ENCODE measurements at regions not wholly inside any gene's neighbourhood (a gene's known extent, or its start where the extent isn't known, plus 50 kb on each side); places are given as distances from the start of the nearest gene placed in this dataset.
"Not testable (repeated sequence)": the region's sequence is repeated elsewhere in the genome, so short reads cannot be mapped to it uniquely, and the experiment has no call there.

GRCh38 chrY:11069271-11069670 lies 1541.6 kb downstream of the TSPY10 start:
- no peak for DNase-seq
- Histone ChIP-seq H3K9me3 (no peaks in the 10 kb centered on the region), H3K4me1 (no peaks in the 10 kb centered on the region), H3K4me3 (no peak overlapping the region), H3K27ac (no peak overlapping the region), H3K36me3 (no peaks in the 10 kb centered on the region), H3K27me3 (no peaks in the 10 kb centered on the region)
- TF ChIP-seq EP300 (IDR thresholded peaks at IDR 0.05) (no peak), CTCF (IDR thresholded peaks at IDR 0.05) (no peak), POLR2AphosphoS5 (IDR thresholded peaks at IDR 0.05) (no peak), POLR2A (IDR thresholded peaks at IDR 0.05) (no peak)
- no peak for ATAC-seq (ENCODE audit: low FRiP score in 2 of 2)
- 60% methylated on average over 1 of the region's 6 CpGs; no CpG with 5 or more reads in 1 of the 2 donors for WGBS, 2 donors

GRCh38 chrY:11070250-11071113 lies 1542.8 kb downstream of the TSPY10 start:
- TF ChIP-seq CTCF (IDR thresholded peaks at IDR 0.05) (no peak), POLR2A (IDR thresholded peaks at IDR 0.05) (no peak), POLR2AphosphoS5 (IDR thresholded peaks at IDR 0.05) (no peak), EP300 (IDR thresholded peaks at IDR 0.05) (no peak)

GRCh38 chrY:11085801-11086200 lies 1558.1 kb downstream of the TSPY10 start:
- not testable (repeated sequence) for H3K4me1 ChIP-seq; H3K27ac ChIP-seq; H3K9me3 ChIP-seq; H3K4me3 ChIP-seq; H3K36me3 ChIP-seq; ATAC-seq (ENCODE audit: low FRiP score in 2 of 2); DNase-seq; H3K27me3 ChIP-seq
- WGBS, 2 donors: 56% methylated on average over 1 of the region's 3 CpGs; no CpG with 5 or more reads in 1 of the 2 donors

More at GRCh38 chrY:11070250-11071113, 1542.8 kb downstream of the TSPY10 start:
- Histone ChIP-seq H3K27me3 (no peaks in the 10 kb centered on the region), H3K27ac (no peak overlapping the region), H3K4me1 (no peaks in the 10 kb centered on the region), H3K4me3 (no peak overlapping the region), H3K9me3 (no peaks in the 10 kb centered on the region), H3K36me3 (no peaks in the 10 kb centered on the region)
- no peak for ATAC-seq (ENCODE audit: low FRiP score in 2 of 2)
- 78% methylated on average over 6 of the region's 17 CpGs; no CpG with 5 or more reads in 1 of the 2 donors for WGBS, 2 donors
- DNase-seq: no peak

- H3K27me3 ChIP-seq, H3K9me3 ChIP-seq, H3K4me1 ChIP-seq, H3K4me3 ChIP-seq, H3K27ac ChIP-seq, H3K36me3 ChIP-seq: not testable (repeated sequence)
- ATAC-seq (ENCODE audit: low FRiP score in 2 of 2) (peak; percentile 32 to 72), DNase-seq (peak in 1 of 2 donors; percentile 66)
- 61 to 63% methylated on average over 11 to 17 of the region's 20 CpGs for WGBS, 2 donors
Measured at GRCh38 chrY:11097498-11097897, 1569.8 kb downstream of the TSPY10 start.

GRCh38 chrY:11098419-11098818 lies 1570.7 kb downstream of the TSPY10 start:
- 68 to 75% methylated on average over 13 to 20 of the region's 21 CpGs for WGBS, 2 donors
- DNase-seq: peak in 1 of 2 donors; percentile 73

GRCh38 chrY:11099004-11099403 lies 1571.3 kb downstream of the TSPY10 start:
- Histone ChIP-seq H3K27ac (no peak overlapping the region), H3K4me1 (no peaks in the 10 kb centered on the region), H3K4me3 (no peak overlapping the region), H3K27me3 (no peaks in the 10 kb centered on the region), H3K36me3 (no peaks in the 10 kb centered on the region), H3K9me3 (no peaks in the 10 kb centered on the region)
- 73% methylated on average over 16 of the region's 16 CpGs; no CpG with 5 or more reads in 1 of the 2 donors for WGBS, 2 donors
- TF ChIP-seq POLR2AphosphoS5 (IDR thresholded peaks at IDR 0.05) (no peak), CTCF (IDR thresholded peaks at IDR 0.05) (no peak), POLR2A (IDR thresholded peaks at IDR 0.05) (no peak), EP300 (IDR thresholded peaks at IDR 0.05) (no peak)
- ATAC-seq (ENCODE audit: low FRiP score in 2 of 2) (no peak), DNase-seq (peak in 1 of 2 donors; percentile 80)

More at GRCh38 chrY:11098419-11098818, 1570.7 kb downstream of the TSPY10 start:
- H3K36me3 ChIP-seq, H3K4me1 ChIP-seq, H3K4me3 ChIP-seq, H3K27me3 ChIP-seq, H3K9me3 ChIP-seq, H3K27ac ChIP-seq: not testable (repeated sequence)
- peak; percentile 34 to 84 for ATAC-seq (ENCODE audit: low FRiP score in 2 of 2)

GRCh38 chrY:11100472-11100871 lies 1572.8 kb downstream of the TSPY10 start:
- H3K27me3 ChIP-seq; H3K4me1 ChIP-seq; H3K36me3 ChIP-seq; H3K9me3 ChIP-seq; H3K4me3 ChIP-seq; ATAC-seq (ENCODE audit: low FRiP score in 2 of 2); H3K27ac ChIP-seq: not testable (repeated sequence)
- DNase-seq: peak in 1 of 2 donors; percentile 76
- WGBS, 2 donors: 74% methylated on average over 6 of the region's 19 CpGs; no CpG with 5 or more reads in 1 of the 2 donors

GRCh38 chrY:11102987-11103386 lies 1575.3 kb downstream of the TSPY10 start:
- H3K36me3 ChIP-seq; H3K4me1 ChIP-seq; ATAC-seq (ENCODE audit: low FRiP score in 2 of 2); H3K27ac ChIP-seq; H3K27me3 ChIP-seq; H3K4me3 ChIP-seq; H3K9me3 ChIP-seq: not testable (repeated sequence)
- 60% methylated on average over 7 of the region's 26 CpGs; no CpG with 5 or more reads in 1 of the 2 donors for WGBS, 2 donors
- DNase-seq: peak in 1 of 2 donors; percentile 46

GRCh38 chrY:11107127-11107918 lies 1579.6 kb downstream of the TSPY10 start:
- H3K27me3 ChIP-seq; ATAC-seq (ENCODE audit: low FRiP score in 2 of 2); H3K36me3 ChIP-seq; H3K4me1 ChIP-seq; H3K4me3 ChIP-seq; H3K9me3 ChIP-seq; H3K27ac ChIP-seq: not testable (repeated sequence)
- DNase-seq: peak in 1 of 2 donors; percentile 86
- 68% methylated on average over 16 to 37 of the region's 44 CpGs for WGBS, 2 donors
